NCI-H2171 treated with DMSO at 0.1 percent for 48 hours (cell line): ENCODE measurements at regions not wholly inside any gene's neighbourhood (a gene's known extent, or its start where the extent isn't known, plus 50 kb on each side); places are given as distances from the start of the nearest gene placed in this dataset.
"Not testable (repeated sequence)": the region's sequence is repeated elsewhere in the genome, so short reads cannot be mapped to it uniquely, and the experiment has no call there.

ENCODE experiments used
- DNase-seq: peaks from one replicate; lab custom pipeline; 2025; lab: John Stamatoyannopoulos, UW

DNA sequence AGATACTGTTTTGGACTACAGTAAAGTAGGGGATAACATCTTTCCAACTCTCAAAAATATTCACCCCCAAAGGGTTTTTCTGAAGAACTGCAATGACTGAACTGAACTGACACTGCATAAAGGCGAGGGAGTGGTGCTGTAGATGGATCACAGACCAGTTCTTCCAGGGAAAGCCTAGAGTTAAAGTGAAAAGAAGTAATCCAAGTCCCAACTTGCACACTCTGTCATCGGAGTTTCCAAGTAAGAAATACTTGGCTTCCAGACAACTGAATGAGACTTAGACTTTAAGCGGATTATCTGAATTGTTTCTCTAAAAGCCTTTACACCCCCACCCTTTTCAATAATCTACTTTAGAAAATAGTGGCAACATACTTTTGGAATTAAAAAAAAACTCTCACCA lies 134.1 kb upstream of the PREP start:
- DNase-seq: no peak

DNA sequence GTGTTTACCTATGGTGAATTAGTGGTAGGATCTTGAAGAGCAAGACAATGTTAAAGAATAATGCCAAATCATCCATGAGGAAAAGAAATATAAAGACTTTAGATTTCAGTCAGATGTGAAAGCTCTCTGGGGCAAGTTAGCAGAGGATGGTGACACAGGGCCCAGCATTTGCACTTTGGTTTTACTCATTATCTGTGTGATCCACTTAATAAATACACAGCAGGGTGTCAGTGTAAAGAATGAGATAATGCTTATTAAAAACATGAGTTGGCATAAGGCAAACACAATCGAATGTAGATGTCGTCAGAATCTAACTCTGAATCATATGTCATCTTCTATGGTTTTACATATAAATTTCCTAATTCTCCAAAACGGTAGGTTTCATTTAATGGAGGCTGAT lies 130.4 kb upstream of the PREP start:
- no peak for DNase-seq

DNA sequence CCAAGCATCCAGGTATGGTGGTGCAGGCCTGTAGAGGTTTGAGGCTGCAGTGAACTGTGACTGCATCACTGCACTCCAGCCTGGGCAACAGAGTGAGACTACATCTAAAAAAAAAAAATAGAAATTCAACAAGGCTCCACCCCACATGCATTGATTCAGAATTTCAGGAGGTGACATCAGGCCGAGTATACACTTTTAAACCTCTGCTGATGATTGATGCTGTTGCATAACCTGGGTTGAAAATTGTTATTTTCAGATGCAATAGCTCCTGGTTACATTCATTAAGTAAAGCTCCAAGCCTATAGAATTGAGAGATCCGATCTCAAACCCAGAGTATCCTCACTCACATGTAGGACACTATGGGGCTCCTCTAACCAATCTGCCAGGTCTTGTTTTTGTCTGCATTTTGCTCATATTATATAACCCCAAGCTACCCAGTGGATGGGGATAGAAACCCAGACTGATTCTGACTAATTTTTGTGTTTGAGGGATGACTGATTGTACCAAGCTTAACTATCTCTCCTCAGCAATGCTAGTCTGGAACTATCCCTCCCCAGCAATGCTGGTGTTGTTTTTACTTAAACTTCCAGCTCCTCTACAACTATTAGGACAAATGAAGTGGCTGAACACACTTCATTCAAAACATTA lies 123.5 kb upstream of the PREP start:
- DNase-seq: no peak

DNA sequence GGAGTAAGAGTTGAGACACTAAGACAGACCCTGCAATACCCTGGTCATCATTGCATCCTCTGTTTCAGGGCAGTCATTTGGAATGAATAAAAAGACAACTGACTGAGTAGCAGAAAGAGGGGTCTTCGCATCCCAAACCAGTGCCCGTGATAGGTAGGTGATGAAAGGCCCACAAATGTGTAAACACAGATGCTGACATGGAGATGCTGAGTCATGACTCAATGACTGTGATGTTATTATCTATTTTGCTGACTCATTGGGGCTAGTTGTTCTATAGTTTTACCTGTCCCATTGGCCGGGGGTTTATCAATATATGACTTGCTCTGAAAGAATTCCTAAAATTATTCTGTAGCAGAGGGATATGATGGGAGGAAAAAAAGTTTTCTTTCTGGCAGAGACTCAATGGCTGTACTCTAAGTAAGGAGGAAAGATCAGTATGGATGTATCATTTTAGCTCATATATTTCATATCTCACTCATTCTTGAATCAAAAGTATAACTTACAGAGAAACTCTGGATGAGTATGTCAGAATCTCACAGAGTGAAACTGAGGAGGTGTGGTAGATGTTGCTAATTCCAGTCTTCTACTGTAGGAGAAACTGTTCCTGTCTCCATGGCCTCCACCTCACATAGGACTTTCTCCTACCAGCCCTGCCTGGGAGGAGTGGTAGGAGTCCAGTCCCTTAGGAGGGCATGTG lies 119.9 kb upstream of the PREP start:
- peak; percentile 3 for DNase-seq

DNA sequence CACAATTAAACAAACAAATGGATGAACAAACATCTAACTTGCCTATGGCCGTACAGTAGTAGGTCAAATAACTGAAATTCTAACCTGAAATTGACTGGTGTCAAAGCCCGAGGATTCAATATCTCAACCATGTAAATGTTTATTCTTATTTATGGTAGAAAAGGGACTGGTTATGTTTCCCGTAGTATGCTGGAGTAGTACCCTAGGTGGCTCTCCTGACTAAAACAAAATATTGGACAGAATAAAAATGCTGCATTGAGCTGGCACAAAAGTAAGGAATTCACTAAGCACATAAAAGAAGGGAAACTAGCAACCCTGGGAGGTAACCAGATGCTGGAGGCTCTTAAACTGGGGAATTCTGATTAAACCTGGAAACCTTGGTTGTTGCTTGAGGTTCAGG lies 117.1 kb upstream of the PREP start:
- DNase-seq: no peak

DNA sequence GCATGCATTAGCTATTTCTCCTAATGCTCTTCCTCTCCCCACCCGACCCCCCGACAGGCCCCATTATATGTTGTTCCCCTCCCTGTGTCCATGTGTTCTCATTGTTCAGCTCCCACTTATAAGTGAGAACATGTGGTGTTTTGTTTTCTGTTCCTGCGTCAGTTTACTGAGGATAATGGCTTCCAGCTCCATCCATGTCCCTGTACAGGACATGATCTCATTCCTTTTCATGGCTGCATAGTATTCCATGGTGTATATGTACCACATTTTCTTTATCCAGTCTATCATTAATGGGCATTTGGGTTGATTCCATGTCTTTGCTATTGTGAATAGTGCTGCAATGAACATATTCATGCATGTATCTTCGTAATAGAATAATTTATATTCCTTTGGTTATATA lies 116.1 kb upstream of the PREP start:
- not testable (repeated sequence) for DNase-seq

DNA sequence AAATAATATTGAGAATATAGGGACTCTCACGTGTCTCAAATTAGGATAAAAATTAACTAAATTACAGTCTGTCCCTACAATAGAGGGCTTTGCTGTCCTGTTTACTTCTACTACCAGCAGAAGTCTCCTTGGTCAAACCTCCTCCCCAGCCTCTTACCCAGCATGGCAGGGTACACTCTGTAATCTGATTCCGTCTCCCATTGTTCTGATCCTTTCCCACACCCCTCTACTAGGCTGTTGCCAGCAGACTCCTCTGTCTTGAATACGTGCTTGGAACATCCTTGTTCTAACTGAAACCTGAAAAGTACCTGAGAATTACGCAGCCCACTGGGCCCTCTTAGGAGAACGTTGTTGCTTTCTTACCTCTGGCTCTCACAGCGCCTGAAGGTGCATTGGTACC lies 112.2 kb upstream of the PREP start:
- DNase-seq: no peak

DNA sequence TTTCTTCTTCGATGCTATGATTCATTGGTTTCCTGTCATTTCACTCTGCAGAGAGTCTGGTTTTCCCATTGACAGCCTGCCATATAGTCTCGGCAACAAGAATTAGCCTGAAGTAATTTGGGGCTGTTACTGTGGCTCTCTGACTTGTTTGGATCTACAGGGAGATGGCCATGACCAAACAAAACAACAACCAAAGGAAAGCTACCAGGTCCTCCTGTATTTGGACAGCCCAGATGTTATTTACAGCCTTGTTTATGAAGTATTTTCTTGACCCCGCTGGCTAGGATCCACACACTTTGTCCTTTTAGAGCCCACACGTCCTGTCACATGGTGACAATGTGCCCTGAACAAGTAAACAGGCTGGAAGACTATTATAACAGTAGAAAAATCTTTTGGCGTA lies 111.4 kb upstream of the PREP start:
- DNase-seq: no peak

DNA sequence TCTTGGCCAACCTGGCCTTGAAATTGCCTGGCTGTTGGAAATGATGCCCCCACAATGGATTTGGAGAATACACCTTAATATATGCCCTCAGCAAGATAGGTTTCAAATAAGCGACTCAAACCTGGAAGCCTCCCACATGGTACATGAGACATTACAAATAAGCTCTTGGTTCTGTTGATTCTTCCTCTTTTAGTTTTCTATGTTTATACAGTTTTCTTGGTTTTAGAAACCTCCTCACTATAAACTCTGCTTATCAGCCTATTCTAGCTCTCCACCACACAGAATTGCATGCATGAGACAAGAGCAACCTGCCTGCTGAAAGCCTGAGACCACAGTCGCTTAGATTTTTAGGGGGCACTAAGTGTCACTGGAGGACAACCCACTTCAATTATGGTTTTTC lies 108.8 kb upstream of the PREP start:
- no peak for DNase-seq

DNA sequence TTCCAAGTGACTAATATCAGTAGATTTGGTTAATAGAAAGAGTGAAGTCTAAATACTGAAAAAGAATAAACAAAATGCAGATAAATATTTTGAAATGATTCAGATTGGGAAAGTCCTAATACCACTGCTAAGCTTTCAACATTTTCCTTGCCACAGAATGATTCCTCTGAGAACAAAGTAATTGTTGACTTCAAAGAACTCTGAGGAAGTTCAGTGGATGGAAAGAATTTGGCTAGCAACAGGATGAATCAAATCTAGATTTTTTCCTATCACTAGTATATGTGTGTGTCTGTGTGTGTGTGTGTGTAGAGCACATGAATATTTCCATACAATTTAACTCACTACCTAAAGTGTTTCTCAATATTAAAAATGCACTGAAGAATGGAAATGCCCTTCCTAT lies 107.9 kb upstream of the PREP start:
- no peak for DNase-seq

DNA sequence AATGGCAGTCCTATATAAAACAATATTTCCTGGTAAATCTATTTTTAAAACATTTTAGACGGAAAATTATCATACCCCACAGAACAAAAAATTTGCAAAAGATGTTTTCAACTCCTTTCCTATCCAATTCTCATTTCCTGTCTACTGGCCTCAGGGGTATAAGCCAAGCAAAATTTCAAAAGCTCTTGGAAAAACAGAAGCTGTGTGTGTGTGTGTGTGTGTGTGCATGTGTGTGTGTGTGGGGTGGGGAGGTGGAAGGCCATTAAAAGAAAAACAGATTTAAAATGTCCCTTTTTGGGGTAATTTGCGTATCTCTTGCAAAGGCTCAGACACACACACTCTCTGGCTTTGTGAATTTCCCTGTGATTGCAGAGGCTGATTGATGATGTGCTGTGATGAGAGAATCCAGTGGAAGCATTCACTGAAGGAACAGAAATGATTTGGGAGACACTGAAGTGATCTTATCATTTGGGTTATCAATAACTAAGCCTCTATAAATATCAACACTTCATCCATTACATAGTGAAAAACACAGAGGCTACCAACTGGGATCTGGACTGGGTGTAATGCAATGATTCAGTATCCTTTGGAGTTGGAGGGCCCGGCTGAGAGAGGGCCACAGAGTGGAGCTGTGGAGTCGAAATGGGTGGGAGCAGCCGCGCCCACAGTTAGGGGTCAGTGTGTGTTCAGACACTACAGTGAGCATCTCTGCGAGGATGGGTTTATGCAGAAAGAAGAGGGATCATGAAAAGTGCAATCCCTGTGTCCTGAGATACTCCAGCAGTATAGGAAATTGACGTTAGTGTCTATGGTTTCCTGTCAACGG lies 106.8 kb upstream of the PREP start:
- no peak for DNase-seq

DNA sequence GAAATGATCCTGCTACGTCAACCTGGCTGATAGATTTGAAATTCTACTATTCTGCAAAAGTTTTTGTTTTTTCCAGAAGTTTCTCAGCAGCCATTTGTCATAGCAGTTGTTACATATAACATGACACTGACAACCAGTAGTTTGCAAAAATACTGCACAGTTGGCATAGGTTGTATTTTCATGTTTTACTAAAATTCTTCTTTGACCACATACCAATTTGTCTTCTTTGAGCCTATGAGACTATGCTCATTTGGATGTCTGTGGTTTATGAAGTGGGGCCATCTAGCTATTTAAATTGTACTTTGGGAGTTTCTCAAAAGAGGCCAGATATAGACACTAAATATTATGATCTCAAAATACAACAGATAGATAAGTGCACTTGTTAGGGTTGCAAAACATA lies 104.9 kb upstream of the PREP start:
- DNase-seq: no peak

DNA sequence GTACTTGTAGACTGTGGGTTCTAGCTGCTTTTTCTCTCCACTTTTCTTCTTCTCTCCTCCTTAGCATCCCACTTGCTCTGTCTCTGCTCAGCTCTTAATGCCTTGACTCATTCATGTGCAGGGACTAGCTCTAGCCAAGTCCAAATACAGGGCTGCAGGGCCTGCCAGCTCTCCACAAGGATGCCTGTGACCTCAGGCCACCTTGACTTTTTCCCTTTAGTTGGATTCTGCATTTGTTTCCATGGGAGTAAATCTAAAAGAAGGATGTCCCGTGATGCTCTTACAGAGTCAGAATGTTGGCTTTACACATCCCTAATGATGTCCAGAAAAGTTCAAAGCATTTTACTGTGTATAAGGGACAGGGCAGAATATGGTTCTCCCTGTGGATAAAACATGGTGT lies 101.8 kb upstream of the PREP start:
- no peak for DNase-seq

DNA sequence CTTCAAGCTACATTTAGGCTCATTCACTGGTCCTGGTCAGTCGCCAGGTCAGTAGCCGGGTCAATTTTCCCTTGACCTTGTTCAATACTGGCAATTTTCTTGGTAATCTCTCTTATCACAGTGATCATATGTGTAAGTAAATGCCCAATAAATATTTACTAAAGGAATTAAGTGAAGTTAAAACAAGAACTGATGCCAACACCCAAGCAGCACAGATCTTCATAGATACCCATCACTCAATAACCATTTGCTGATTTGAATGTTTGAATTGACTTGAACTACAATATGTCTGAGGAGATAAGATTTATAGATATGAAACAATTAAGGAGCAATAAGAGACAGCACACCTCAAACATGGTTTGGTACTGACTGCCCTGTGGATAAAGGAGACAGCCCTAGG lies 100.8 kb upstream of the PREP start:
- DNase-seq: no peak

DNA sequence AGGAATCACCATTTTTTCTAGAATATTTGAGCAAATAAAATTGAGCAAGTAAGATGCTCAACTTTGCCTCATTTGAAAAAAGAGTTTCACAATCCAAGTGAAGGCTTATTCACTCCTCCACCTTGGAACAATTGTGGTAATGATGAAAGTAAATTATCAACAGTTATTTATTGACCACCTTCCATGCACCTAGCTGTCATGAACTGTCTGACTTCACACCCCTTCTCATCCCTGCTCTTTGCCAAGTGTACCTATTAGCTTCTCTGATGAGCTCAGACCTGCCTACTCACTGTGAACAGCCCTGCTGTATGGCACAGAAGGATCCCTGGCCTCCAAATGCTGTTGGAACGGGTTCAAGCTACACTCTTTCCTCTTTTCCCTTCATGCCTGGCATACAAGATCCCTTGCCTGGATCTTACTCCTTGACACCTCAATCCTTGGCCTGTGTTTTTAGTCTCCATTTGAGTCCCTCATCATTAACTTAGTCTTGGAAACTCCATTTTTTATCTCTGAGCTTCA lies 99.0 kb upstream of the PREP start:
- DNase-seq: no peak

DNA sequence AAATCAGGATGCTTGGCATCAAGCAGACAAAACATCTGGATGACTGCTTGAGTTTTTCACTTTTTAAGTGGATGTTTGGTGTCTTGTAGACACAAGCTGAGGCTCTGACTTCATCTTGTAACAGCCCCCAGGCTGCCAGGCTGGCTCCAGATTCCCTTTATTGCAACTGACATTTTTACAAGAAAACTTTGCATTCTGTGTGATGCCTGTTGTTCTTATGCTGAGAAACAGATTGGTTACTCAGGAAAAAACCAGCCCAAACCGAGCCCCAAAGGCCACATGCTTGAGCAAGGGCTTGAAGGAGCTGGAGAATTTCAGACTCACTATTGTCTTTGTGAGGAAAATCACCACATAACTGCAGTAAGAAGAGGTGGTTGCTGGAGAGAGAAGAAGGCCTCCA lies 98.4 kb upstream of the PREP start:
- no peak for DNase-seq

DNA sequence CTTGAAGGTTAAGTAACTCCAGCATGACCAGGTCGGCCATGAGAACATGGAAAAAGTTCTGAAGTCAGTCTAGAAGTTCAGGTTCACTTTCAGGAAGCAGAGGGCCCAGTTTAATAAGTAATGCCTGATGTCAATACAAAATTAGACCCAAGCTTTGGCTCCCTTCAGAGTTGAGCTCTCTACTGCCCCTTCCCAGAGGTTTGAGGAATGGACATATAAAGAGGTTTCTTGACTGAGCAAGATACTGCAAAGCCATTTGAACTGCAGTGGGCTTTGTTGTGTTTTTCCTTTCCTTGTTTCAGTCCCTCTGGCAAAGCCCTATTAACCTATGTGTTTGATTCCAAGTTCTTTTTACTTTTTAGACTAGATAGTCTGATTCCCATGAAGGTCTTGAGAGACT lies 97.8 kb upstream of the PREP start:
- DNase-seq: no peak

DNA sequence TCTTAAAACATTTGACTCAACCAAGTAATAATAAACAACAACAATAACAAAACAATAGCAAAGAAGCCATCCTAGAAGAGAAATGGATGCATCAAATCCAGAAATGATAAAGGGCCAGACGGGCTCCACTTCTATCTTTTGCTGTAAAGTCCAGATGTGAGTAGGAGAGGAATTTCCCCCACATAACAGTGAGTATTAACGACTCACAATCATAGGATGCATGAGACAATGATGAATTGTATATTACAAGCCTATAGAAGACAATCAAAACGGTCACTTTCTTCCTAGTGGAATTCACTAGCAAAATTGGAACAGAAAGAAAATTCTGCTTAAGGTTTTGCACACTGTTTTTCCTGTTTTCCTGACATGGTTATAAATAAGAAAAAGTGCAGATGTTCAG lies 97.0 kb upstream of the PREP start:
- DNase-seq: no peak

DNA sequence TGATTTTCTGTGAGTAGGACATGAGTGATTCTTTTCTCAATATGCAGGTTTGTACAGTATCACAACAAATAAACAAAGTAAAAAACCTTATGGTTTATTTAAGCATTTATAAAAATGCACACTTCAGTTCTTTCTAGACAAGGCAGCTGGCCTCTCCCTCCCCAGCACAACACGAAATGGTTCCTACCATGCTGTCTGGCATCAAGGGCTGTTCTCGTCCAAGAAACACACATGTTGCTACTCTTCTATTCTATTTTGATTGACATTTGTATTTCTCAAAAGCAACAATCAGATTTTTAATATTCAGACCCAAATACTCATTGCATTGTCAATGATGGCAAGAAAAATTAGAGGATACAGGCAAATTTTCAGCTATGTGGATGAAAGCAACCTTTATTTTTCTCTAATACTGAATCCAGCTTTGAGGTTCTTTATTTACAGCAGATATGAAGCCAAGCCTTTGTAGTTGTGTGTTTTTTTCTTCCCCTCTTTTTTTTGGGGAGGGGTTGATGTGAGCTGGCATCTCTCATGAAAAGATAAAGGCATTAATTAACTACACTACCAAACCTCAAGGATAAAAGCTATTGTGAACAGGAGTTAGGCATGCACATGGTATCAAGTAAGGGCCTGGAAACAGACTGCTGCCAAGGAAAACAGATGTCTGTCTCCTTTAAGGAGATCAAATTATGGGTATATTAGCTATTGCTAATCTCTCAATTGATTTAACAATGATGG lies 96.4 kb upstream of the PREP start:
- DNase-seq: no peak

DNA sequence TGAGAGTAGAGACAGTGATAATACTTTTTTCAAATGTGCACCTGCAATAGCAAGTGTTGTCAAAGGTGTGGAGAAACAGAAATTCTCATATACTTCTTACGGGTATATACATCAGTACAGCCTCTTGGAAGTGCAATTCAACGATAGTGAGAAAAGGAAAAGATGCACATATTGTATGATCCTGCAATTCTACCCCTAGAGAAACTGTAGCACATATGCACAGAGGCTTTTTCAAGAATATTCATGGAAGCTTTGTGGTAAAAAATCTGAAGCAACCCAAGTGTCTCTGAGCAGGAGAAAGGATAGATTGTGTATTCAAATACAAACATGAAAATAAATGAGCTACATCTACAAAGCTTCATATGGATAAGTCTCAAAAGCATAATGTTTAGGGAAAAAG lies 94.7 kb upstream of the PREP start:
- DNase-seq: no peak

DNA sequence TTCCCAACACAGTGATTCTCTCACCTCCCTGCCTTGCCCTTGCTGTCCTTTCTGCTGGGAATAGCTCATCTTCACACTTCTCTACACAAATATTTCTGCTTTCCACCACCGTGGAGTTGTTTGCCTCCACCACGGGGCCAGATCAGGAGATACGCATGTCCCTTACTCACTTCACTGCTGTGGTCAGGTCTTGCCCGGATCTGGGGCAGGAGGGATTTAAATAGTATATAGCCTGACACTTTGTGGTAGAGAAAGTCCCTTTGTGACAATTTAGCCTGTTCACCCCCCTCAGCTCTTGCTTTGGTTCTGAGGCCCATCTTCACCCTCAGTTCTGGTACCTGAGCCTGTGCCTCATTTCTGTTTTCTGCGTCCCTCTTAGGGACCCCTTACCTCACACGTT lies 92.6 kb upstream of the PREP start:
- no peak for DNase-seq

DNA sequence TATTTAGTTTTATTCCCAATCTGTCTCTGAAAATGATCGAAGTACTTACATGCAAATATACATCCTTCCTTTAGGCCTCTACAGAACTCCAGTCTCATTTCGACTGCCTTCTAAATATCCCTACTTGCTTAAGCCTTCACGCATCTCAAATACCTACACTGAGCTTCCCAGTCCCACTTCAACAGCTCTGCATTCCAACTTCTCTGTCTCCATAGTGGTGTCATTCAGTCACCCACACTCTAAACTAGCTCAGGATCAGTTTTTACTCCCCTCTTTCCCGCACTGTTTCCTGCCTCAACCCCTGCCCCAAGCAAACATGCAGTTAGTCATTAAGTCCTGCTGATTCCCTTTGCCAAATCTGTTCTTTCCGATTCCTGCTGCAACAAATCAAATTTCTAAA lies 91.8 kb upstream of the PREP start:
- no peak for DNase-seq
